Coronary artery (tissue), 2 donors: ENCODE measurements at regions not wholly inside any gene's neighbourhood (a gene's known extent, or its start where the extent isn't known, plus 50 kb on each side); places are given as distances from the start of the nearest gene placed in this dataset.

Source experiments
- DNase-seq: peaks from one replicate; pipeline ENCODE4 v3.0.0-alpha.2; 2017; ENCODE audit warnings: low spot score
- H3K27ac ChIP-seq, 2 donors: fragments of 200-600 bp; sonication (generic); one replicate each; pipeline ENCODE4 v1.5.1; 2016 to 2019
- H3K4me3 ChIP-seq: fragments of 200-600 bp; sonication (generic); 2 replicates; pipeline ENCODE4 v1.5.1; 2016; ENCODE audit warnings: mild to moderate bottlenecking, moderate library complexity
- CTCF ChIP-seq: fragments of 200-600 bp; sonication (generic); IDR thresholded peaks from one replicate; pipeline ENCODE4 v1.5.1; 2019; ENCODE audit warnings: antibody characterized with exemption

- DNase-seq = no peak
- Histone ChIP-seq H3K27ac (no peak overlapping the region), H3K4me3 (no peak overlapping the region)
- no peak for TF ChIP-seq CTCF
These were observed 314.7 kb downstream of the KCNJ2 start for GRCh38 chr17:70484050-70484449.

- no peak for TF ChIP-seq CTCF
- Histone ChIP-seq H3K4me3 (no peak overlapping the region), H3K27ac (no peak overlapping the region)
- DNase-seq = no peak
These were observed 315.2 kb downstream of the KCNJ2 start for GRCh38 chr17:70484496-70484895.

GRCh38 chr17:70492368-70492767, 323.0 kb downstream of the KCNJ2 start:
- Histone ChIP-seq H3K27ac (no peak overlapping the region), H3K4me3 (no peak overlapping the region)
- DNase-seq = no peak
- no peak for TF ChIP-seq CTCF

- H3K4me3 ChIP-seq = no peak overlapping the region
- no peak overlapping the region for H3K27ac ChIP-seq
- DNase-seq = no peak
- no peak for TF ChIP-seq CTCF
These were observed 324.0 kb downstream of the KCNJ2 start for GRCh38 chr17:70493277-70493874.

GRCh38 chr17:70498631-70499030, 329.3 kb downstream of the KCNJ2 start:
- no peak for DNase-seq
- TF ChIP-seq CTCF = no peak
- Histone ChIP-seq H3K4me3 (no peak overlapping the region), H3K27ac (no peak overlapping the region)

- TF ChIP-seq CTCF = no peak
- DNase-seq = no peak
- Histone ChIP-seq H3K27ac (no peak overlapping the region), H3K4me3 (no peak overlapping the region)
These were observed 329.9 kb downstream of the KCNJ2 start for GRCh38 chr17:70499067-70499786.

GRCh38 chr17:70503449-70503848, 334.1 kb downstream of the KCNJ2 start:
- no peak overlapping the region for H3K4me3 ChIP-seq
- DNase-seq = no peak
- no peak for TF ChIP-seq CTCF
- no peak overlapping the region for H3K27ac ChIP-seq
